ENCODE measurements at regions not wholly inside any gene's neighbourhood (a gene's known extent, or its start where the extent isn't known, plus 50 kb on each side); places are given as distances from the start of the nearest gene placed in this dataset.
"Not testable (repeated sequence)": the region's sequence is repeated elsewhere in the genome, so short reads cannot be mapped to it uniquely, and the experiment has no call there.

- DNase-seq = no peak
These were observed 436.6 kb downstream of the SOX2 start for GRCh38 chr3:182148360-182148759.

DNA sequence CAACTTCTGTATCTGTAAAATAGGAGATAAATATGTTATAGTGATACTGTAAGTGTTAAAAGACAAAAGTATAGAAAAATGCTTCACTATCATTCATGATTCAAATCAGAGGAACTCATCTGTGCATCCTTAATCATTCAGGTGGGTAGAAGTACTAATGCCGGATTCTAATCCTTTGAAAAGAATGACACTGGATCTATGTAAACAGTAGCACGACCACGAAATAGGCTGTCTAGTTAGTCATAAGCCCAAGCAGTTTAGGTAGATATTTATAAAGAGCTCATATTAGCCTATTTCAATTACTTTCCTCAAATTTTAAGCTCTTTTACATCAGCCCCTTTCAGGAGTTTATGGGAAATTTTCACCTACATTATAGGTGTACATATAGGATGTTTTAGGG lies 437.9 kb downstream of the SOX2 start:
- DNase-seq = no peak

DNA sequence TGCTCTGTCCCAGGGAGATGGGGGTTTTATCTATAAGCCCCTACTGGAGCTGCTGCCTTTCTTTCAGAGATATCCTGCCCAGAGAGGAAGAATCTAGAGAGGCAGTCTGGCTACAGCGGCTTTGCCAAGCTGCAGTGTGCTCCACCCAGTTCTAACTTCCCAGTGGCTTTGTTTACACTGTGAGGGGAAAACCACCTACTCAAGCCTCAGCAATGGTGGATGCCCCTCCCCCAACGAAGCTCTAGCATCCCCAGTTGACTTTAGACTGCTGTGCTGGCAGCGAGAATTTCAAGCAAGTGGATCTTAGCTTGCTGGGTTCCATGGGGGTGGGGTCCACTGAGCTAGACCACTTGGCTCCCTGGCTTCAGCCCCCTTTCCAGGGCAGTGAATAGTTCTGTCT lies 444.6 kb downstream of the SOX2 start:
- DNase-seq = not testable (repeated sequence)

GRCh38 chr3:182165234-182165633 lies 453.5 kb downstream of the SOX2 start:
- no peak for DNase-seq

DNA sequence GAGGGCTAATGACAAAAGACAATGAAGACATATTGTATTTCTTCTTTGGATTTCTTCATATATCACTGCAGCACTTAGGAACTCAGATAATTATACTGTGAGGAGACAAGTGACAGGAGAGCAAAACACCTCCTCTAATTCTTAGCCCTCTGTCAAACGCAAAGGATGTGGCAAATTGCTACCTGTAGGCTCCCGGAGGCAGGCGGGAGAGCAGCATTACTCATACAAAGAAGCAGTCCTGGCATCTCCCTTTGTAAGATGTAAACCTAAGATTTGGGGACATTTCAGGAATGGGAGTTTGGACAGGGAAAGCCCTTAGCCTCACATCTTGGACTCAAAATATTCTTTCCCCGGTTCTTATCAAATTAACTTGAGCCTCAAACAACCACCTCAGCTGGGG lies 460.8 kb downstream of the SOX2 start:
- DNase-seq = no peak

DNA sequence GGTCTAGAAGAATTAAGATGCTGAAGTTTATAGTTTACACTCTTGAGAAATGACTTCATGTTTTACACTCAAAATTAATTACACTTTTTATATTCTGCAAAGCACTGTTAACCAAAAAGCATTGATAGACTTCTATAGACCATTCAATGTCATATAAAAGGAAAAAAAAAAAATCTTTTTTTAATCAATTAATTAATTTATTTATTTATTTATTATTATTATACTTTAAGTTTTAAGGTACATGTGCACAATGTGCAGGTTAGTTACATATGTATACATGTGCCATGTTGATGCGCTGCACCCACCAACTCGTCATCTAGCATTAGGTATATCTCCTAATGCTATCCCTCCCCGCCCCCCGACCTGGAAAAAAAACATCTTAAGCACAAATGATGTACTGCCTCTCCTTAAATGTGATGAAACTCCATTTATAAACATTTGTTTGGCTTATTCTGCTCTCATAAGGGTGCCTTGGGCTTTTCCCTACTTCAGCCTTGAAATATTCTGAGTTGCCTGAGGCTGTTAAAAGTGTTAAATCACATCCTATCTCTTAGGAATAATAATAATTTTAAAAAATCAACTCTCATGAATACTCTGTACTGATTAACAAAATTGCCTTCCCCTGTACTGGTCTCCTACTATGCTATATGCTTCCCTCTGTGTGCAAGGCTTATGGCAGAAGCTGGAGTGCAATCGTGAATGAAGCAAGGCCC lies 466.9 kb downstream of the SOX2 start:
- DNase-seq = no peak

GRCh38 chr3:182179631-182180030 lies 467.9 kb downstream of the SOX2 start:
- DNase-seq = no peak

DNA sequence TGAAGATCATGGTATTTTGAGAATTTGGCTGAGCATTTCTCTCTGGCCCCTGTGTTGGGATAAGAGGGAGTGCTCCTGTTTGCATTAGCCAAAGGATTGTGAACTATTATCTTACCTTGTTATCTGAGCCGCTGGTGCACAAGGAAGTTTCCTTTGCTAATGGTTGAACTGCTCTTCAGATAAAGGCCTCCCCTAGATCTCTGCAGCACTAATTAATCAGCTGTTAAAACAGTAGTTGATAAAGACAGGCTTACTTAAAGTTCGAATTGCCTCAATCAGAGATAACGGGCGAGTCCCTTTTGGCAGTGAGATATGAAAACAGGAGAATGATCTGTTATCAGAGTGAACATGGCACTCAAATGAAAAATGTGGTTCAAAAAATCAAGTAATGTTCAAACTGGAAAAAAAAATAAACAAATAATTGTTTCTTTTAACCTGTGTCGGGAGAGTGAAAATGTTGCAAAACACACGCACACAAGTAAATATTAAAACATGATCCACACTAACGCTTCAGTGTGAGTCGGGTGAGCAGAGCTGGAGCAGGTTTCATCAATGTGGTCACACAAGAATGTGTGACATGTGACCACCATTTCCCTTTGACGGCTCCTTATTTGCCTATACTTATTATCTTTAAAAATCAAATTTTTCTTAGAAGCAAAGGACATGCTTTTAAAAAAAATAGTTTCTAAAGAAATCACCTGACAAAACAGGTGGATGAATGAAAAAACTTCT lies 469.1 kb downstream of the SOX2 start:
- DNase-seq = no peak

- no peak for DNase-seq
These were observed 470.8 kb downstream of the SOX2 start for GRCh38 chr3:182182531-182182968.

DNA sequence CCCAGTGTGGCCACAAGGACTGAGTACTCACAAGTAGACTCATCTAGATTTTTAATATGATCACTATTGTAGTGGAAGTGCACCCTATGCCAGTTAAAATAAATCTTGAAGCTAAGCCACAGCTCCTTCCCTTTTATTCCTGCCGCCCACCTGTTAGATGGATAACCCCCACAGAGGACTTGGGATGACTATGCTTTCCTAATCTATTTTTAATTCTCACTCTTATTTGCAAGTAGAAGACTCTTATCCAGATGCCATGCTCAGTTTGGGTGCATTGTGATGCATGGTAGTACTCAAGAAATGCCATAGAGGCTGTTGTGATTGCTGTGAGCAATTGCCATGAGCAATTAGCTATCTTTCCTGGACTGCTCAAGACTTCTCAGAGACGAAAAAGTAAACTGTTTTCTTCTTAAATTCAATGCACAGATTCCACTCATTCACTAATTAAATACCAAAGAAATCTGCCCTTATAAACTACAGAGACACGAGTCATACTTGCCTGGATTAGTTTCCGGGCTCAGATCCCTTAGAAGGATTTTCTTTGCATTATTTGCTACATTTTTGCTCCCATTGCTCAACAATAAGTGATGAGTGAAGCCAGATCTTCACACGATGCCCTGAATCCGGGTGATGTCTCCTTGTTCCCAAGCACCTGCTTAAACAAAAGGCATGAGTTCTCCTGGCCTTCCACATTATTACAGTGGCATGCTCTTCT lies 472.1 kb downstream of the SOX2 start:
- no peak for DNase-seq

DNA sequence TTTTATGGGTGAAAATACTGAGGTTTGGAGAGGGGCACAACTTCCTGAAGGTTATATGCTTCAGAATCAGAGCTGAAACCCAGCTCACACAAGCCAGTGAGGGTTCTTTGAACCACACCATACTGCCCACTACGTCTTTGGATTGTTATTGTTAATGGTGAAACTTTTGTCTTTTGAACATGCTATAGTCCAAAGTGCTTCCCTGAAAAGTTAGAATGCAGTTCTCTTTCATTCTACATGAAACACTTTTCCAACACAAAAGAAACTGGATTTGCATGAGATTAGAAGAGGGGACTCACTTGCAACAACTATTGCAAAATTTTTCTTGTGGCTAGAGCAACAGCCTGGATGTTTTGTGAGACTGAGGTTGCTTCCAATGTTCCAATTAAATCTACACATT lies 473.6 kb downstream of the SOX2 start:
- DNase-seq = no peak

GRCh38 chr3:182190056-182190455 lies 478.3 kb downstream of the SOX2 start:
- DNase-seq = no peak

GRCh38 chr3:182198345-182198744 lies 486.6 kb downstream of the SOX2 start:
- DNase-seq = no peak

DNA sequence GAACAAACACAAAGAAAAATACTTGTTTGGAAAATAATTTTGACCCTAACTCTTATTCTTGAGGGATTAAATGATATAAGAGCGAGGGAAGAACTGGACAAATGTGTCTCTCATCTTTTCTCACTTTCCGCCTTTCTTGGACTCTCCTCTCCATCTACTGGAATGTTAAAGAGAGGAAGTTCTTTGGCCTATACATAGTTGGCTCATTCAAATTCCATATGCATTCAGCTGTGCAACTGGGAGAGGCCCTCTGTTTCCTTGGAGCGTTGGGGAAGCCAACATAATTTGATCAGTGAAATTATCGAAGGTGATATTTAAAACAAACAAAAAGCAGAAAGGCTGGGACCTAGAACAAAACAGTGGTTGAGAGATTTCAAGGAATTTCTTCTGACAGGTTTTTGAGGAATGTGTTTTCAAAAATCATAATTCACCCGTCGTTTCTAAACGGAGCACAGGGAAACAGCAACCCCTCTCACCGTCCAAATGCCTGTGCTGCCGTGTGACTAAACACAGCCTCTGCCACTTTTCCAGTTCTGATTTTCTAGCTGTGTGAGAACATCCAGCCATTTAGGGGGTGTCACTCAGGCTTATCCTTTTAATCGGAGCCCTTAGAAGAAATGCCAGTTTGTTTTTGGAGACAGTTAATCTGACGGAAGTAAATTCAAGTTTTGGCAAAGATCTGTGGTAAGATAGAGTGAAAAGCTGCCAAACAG lies 489.9 kb downstream of the SOX2 start:
- no peak for DNase-seq

- peak; percentile 79 for DNase-seq
These were observed 500.9 kb downstream of the SOX2 start for GRCh38 chr3:182212479-182213076.

GRCh38 chr3:182214416-182214815 lies 502.7 kb downstream of the SOX2 start:
- no peak for DNase-seq

GRCh38 chr3:182215881-182216280 lies 504.2 kb downstream of the SOX2 start:
- DNase-seq = no peak

DNA sequence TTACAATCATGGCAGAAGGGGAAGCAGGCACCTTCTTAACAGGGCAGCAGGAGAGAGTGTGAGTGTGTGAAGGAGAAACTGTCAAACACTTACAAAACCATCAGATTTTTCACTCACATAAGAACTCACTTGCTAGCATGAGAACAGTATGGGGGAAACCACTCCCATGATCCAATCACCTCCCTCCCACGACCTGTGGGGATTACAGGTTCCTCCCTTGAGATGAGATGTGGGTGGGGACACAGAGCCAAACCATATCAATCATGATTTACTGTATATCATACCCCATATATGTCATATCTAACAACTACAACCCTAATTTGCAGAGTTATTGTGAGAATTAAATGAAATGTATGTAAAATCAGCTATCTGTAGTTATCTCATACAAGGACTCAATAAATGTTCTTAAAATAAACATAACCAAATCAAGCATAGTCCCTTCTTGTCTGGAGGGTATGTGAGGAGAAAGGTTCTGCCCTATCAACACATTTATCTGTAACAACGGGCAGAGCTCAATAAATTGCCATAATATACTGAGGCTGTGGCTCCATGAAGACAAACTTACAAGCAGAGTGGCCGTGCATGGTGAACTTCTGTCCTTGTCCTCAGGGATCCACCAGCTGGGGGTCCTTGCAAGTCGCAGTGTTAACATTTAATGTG lies 504.7 kb downstream of the SOX2 start:
- DNase-seq = no peak

GRCh38 chr3:182220013-182220412 lies 508.3 kb downstream of the SOX2 start:
- DNase-seq = no peak

DNA sequence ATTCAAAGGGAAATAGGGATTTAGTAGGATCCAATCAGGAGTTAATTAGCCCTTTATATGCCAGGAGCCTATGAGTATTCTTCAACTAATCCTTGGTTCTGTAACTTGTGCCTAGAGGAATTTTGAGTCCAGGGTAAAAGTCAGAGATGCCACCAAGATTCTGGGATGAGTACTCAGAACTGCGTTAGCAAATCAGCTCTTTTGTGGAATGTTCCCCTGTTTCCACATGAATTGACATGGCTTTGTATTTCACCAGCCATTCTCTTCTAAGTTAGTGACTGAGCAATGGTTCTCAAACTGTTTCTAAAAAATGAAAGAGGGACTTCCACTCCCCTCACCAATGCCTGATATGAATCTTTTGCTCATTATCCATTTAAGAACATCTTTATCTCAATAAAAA lies 508.7 kb downstream of the SOX2 start:
- DNase-seq = no peak

- no peak for DNase-seq
These were observed 515.3 kb downstream of the SOX2 start for GRCh38 chr3:182226995-182227394.

- DNase-seq = no peak
These were observed 521.7 kb downstream of the SOX2 start for GRCh38 chr3:182233405-182233804.

Data from DMS 273 treated with DMSO at 0.1 percent for 48 hours (cell line).